B cell (primary cell): ENCODE measurements at regions not wholly inside any gene's neighbourhood (a gene's known extent, or its start where the extent isn't known, plus 50 kb on each side); places are given as distances from the start of the nearest gene placed in this dataset.

Experiments used
- CTCF ChIP-seq: fragments of 200-600 bp; IDR thresholded peaks from one replicate; pipeline ENCODE4 v1.8.0; 2022; ENCODE audit warnings: antibody characterized with exemption, mild to moderate bottlenecking
- EZH2 ChIP-seq: IDR thresholded peaks from 2 replicates; pipeline ENCODE4 v1.6.1; 2012; ENCODE audit warnings: borderline replicate concordance, low read depth, mild to moderate bottlenecking, moderate library complexity, low read length; ENCODE audit not compliant: insufficient read depth, poor library complexity, severe bottlenecking

GRCh38 chr11:32216749-32217148, 125.9 kb downstream of the RCN1 start:
- TF ChIP-seq EZH2 (no peak), CTCF (no peak)
